ENCODE measurements at regions not wholly inside any gene's neighbourhood (a gene's known extent, or its start where the extent isn't known, plus 50 kb on each side); places are given as distances from the start of the nearest gene placed in this dataset.

- DNase-seq (ENCODE audit: low read depth, low spot score): no peak
- ChIA-PET CTCF (interaction anchor here (1.4 to 2.3 kb wide), 3 partner anchors 9 to 376 kb away, joined by 3 to 9 read pairs (median 9); no protein-coding TSS in a partner anchor), POLR2A (no interaction called here)
- H3K4me3 ChIP-seq (replicated peaks in 1 of 3; ENCODE audit: insufficient read depth in 1 of 3, low read depth in 1 of 3, low read length in 3 of 3): no peak overlapping the region
- dilution Hi-C loops (cut with MboI; ENCODE audit: extremely low pct_ligation_motif_present, low sequenced_read_pairs): no loop called here
- no peaks in the 10 kb centered on the region for H3K9me1 ChIP-seq (replicated peaks; ENCODE audit: control insufficient read depth, extremely low read depth, insufficient read depth, low read length)
- H2AFZ ChIP-seq (ENCODE audit: low read depth, low read length): no peak overlapping the region
- TF ChIP-seq FOS (IDR thresholded peaks at IDR 0.05; ENCODE audit: borderline replicate concordance, insufficient read depth, low read length) (no peak), EZH2 (IDR thresholded peaks at IDR 0.05; ENCODE audit: borderline replicate concordance, low read depth, low read length, severe bottlenecking) (no peak), POLR2AphosphoS5 (IDR thresholded peaks at IDR 0.05; ENCODE audit: insufficient read depth, low read depth, low read length) (no peak), CTCF (IDR thresholded peaks at IDR 0.05; ENCODE audit: extremely low read depth in 1 of 2, insufficient read depth in 1 of 2, low read depth in 1 of 2, low read length in 2 of 2) (no peak), POLR2A (IDR thresholded peaks at IDR 0.05; ENCODE audit: low read depth, low read length) (no peak), MYC (IDR thresholded peaks at IDR 0.05; ENCODE audit: low read depth, low read length) (no peak), MAX (IDR thresholded peaks at IDR 0.05; ENCODE audit: insufficient read depth, insufficient read length) (no peak), GATA2 (IDR thresholded peaks at IDR 0.05; ENCODE audit: insufficient read depth, insufficient read length, low read depth, low read length) (no peak), JUN (IDR thresholded peaks at IDR 0.05; ENCODE audit: borderline replicate concordance, insufficient read depth, insufficient read length, low read depth) (no peak)
- H3K4me1 ChIP-seq (ENCODE audit: control insufficient read depth, extremely low read depth, insufficient read depth, low read length): no peaks in the 10 kb centered on the region
- H4K20me1 ChIP-seq (replicated peaks; ENCODE audit: control insufficient read depth, extremely low read depth, insufficient read depth, low read length): no peaks in the 10 kb centered on the region
- H3K36me3 ChIP-seq (ENCODE audit: control insufficient read depth in 2 of 2, extremely low read depth in 1 of 2, insufficient read depth in 2 of 2, low read length in 2 of 2): no peaks in the 10 kb centered on the region
- H3K9ac ChIP-seq (replicated peaks; ENCODE audit: extremely low read depth, insufficient read depth, low read length): no peak overlapping the region
- no peaks in the 10 kb centered on the region for H3K9me3 ChIP-seq (replicated peaks; ENCODE audit: control insufficient read depth, insufficient read depth, low read length)
- H3K4me2 ChIP-seq (ENCODE audit: insufficient read depth, low read length): no peak overlapping the region
- no TSS peak for BruUV-seq (replicated peaks)
- intact Hi-C loops (cut with micrococcal nuclease): no loop called here
- no peaks in the 10 kb centered on the region for H3K79me2 ChIP-seq (ENCODE audit: control insufficient read depth, insufficient read depth, low read length)
- H3K27ac ChIP-seq (ENCODE audit: insufficient read depth, low read depth, low read length): no peak overlapping the region
- H3K27me3 ChIP-seq (ENCODE audit: control insufficient read depth in 2 of 2, insufficient read depth in 2 of 2, low read length in 2 of 2): peaks cover 0 to 1% of the 10 kb centered on the region in 2 experiments
- FAIRE-seq: no peak
Measured at GRCh38 chr12:3350432-3350831, 140.6 kb upstream of the PRMT8 start.
